ENCODE measurements at regions not wholly inside any gene's neighbourhood (a gene's known extent, or its start where the extent isn't known, plus 50 kb on each side); places are given as distances from the start of the nearest gene placed in this dataset.
"Not testable (repeated sequence)": the region's sequence is repeated elsewhere in the genome, so short reads cannot be mapped to it uniquely, and the experiment has no call there.

DNA sequence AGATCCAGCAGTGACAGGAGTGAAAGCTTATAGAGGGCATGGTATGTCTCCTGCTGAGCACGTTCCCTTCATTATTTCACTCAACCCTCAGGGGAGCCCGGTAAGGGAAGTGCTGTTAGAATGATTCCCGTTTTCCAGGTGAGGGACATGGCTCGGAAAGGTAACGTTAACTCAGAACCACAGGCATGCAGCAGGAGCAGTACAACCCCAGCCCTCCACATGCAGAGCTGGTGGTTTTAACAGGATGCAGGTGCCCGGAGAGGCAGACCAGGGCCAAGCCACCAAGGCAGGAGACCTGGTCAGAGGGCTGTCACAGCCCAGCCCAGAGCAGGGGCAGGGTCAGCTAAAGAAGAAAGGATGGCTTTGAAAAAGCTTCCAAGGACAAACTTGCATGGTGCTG lies 268.5 kb downstream of the SH3BP4 start:
- DNase-seq = no peak

DNA sequence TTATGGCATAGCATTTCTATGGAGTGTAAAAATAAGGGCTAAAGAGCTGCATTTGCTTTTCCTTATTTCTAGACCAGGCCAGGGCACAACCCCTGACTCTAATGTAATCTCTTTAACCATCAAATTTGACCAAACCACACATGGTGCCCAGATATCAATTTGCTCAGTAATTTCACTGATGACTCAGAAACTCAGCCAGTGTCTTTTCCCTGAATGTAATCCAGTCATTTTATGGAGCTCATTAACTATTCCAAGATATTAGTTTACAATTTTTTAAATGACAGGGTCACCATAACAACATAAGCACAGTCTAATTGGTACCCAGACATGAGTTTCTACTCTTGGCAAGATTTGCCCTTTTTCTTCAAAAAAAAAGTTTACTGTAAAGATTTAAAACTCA lies 270.8 kb upstream of the AGAP1 start:
- no peak for DNase-seq

DNA sequence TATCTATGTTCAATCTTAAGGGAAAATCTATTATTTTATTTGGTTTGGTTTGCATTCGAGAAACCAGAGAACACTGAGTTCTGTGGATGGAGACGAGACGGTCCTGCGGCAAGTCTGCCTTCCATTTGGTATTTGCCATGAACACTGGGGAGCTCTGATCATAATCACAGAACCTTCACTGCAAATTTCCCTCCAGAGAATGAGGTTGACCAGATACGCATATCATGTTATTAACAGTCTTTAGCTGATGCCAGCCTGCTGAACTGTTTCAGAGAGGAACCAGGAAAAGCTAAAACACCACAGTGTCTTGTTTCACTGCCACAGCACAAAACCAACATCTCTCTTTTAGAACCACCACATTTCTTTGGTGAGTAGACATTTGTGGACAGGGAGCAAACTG lies 269.4 kb upstream of the AGAP1 start:
- DNase-seq = no peak

DNA sequence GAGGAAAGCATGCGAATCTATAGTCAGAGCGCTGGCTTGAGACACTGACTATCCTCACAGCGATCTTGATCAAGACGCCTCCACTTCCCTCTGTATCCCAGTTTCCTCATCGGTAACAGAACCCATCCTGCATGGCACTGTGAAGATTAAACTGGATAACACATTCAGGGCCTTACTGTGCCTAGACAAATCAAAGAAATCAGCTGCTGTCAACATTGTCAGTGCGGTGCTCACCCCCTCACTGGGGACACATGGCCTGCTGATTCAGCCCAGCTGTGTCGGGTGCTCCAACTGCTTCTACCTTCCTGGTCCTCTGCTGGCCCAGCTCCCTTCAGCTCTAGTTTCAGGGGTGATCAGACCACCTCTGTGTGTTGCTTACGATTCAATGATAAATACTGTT lies 268.6 kb upstream of the AGAP1 start:
- DNase-seq = no peak

DNA sequence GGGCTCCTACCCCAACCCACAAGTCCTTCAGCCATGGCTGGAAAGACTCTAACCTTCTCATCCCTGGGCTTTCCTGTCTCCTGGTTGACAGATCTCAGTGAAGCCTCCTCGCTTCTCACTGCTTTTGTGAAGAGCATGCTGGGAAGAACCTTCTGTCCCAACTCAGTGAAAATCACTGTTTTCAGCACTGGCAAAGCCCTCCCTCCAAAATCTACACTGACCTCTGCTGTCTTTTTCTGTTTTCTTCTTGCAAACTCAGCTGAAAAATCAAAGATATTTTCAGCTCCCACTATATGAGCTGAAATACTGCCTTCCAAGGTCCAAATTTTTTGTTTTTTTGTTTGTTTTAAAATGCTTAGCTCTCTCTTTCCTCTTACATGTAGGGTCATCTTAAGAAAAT lies 266.3 kb upstream of the AGAP1 start:
- DNase-seq = no peak

DNA sequence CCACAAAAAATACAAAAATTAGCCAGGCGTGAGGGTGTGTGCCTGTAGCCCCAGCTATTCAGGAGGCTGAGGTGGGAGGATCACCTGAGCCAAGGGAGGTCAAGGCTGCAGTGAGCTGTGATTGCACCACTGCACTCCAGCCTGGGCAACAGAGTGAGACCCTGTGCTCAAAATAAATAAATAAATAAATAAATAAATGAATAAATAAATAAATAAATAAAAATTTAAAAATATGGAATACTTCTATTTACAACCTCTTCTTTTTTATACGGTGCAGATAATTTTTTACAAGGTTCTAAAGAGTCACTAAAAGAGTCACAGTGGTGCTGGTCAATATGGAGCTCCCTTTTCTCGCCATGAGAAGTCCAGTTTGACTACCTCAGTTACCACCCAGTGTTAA lies 265.4 kb upstream of the AGAP1 start:
- not testable (repeated sequence) for DNase-seq

DNA sequence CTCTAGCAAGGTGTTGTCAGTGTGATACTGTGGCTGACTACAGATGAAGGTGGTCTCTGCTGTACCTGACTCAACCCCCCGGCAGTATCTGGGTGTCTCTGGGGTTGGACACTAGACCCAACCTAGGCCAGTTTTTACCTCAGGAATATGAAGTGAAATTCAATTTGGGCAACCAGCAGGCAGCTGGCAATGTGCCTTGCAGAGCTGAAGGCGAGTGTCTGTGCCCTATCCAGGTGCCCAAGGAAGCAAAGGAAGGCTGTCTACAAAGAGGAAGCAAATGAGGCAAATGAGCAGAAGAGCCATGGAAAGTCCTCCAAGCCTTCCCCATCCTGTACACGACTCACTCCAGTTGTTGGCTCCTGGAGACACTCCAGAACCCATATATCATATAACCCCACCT lies 264.6 kb upstream of the AGAP1 start:
- no peak for DNase-seq

DNA sequence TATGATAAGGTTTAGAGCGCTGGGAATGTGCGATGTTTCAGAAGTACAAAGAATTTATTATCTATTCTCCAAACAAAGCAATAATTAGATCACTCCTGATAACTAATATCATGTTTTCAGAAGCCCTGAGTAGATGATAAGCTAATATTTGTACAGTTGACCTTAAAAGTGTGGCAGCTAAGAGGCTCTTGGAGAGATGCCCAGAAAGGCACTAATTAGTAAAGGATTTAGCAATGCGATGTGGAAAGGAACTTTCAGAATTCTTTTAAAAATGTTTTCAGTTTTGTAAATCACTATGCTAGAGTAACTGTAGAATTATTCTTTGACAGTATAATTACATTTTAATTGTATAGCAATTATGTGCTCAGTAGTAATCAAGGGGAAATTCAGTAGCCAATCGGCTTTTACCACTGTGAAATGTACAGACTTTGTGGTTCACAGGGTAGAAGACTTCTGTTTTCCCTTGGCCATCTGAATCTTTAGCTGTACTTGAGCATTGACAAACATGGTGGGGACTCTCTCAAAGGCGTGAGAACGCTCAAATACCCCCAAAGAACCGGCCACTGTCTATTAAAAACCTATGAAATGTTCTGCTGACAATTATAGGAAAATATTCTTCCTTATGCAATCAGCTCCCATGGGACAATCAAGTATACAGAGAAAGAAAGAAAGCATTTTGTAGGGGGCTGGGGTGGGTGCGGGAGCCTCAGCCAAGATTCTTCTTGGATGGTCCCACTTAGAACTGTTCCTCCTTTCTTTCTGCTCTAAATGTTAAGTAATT lies 262.8 kb upstream of the AGAP1 start:
- no peak for DNase-seq

DNA sequence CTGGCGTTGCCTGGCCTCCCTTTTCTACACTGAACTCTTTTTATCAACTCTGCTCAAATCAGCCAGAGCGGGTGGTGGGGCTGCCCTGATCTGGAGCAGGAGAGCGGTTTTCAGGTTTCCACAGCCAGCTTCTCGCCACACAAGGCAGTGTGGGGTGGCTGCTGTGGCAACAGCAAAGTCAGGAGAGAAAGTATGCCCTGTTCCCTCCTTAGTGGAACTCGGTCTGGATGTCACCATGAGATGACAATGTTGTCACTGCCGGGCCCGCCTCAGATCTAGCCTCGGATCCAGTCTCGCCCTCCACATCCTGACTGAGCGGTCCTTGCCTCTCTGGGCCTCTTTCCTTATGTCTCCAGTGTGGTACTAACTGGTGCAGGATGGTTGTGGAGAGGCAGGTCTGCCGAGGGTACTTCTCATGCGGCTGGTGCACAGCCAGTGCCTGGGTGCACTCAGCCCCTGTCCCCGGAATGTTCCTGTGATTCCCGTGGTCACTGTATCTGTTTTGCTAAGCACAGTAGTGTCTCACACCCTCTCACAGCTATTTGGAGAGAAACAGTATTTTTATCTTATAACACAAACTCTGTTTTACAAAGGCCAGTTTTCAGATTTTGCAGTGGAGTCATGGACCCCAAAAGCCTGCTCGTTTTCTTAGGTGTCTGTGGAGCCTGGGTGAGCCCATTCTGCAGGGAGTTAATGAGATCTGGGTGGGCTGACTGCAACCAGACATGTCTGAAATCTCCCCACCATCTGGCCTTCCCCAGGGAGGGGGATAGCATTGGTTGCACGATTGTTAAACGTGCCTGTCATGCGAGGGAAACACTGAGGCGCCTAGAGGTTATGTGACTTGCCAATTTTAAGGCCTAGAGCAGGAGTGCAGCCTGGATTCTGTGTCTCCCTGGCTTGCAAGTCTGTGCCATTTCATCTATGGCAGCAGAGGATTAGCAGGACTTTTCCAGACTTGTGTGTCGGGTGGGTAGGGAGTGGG lies 261.1 kb upstream of the AGAP1 start:
- no peak for DNase-seq

DNA sequence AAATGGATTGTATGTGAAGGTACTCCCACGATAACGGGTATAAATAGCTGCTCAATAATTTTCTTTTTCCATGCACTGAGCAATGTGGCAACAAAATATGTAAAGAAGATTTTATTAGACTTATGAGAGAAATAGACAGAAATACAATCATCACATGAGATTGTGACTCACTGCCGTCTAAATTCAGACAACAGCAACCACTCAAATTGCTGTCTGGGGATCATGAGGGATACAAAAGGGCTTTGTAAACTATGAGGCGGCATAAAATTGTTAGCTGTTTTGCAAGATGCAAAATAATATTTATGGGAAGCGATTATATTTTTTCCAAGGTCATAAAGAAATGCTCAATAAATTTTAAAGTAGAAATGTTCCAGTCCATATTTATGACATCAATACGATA lies 259.1 kb upstream of the AGAP1 start:
- DNase-seq = no peak

DNA sequence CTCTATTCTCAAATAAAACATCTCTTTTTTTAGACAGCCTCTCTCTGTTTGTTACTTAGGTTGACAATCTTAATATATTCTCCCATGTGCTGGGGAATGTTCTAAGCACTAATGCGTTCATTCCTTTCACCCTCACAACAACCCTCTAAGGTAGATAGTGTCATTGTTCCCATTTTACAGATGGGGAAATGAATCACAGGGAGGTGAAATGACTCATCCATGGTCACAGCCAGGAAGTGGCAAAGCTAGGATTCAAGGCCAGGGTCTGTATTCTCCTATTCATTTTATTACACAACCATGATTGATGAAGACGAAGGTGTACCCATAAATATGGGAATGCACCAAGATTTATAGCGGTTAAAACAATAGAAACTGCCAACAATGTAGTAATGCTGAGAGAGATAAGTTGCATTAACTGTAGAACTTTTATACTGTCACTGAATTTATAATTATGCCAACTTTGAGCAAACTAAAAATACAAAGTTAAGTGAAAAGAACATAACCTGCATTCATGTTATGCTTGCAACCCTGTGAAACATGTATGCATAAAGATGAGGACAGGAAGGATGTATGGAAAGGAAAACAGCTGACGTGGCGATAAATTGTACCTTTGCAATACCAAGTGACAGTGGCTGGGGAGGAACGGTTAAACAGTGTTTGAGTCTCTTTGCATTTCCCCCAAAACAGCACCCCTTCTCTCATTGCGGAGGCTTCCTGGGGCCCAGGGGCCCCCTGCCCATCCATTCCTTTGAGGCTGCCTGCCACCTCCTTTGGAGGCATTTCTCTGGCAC lies 257.7 kb upstream of the AGAP1 start:
- no peak for DNase-seq

DNA sequence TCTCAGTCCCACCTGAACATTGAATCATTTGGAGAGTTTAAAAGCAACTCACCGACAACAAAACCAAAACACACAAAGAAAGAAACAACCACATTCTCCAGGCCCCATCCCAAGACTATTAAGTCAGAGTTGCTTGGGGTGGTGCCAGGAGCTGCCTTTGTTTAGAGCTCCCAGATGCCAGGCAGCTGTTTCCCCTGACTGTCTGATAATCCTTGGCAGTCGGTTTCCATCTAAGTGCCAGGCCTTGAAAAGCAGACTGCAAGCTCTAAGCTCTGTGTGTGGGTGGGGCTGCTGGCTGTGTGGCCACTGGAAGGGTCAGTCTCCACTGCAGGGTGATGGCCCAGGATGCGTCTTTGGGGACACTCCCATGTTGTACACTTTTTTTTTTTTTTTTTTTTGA lies 255.3 kb upstream of the AGAP1 start:
- no peak for DNase-seq

DNA sequence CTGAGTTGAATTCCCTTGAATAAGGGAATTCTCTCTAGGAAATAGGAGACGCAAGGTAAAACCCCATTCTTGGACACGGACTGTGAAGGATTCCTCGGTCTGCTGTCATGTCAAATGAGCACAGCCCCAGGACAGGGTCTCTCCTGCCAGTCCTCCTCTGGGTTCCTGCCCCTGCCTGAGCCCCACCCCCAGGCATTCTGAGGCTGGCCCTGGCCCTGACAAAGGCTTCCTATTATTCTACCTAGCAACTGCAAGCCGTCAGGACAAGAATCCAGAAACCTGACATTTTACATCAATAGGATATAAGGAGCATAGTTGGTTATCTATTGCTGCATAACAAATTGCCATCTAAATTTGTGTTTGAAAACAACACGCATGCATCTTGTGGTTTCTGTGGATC lies 253.3 kb upstream of the AGAP1 start:
- no peak for DNase-seq

DNA sequence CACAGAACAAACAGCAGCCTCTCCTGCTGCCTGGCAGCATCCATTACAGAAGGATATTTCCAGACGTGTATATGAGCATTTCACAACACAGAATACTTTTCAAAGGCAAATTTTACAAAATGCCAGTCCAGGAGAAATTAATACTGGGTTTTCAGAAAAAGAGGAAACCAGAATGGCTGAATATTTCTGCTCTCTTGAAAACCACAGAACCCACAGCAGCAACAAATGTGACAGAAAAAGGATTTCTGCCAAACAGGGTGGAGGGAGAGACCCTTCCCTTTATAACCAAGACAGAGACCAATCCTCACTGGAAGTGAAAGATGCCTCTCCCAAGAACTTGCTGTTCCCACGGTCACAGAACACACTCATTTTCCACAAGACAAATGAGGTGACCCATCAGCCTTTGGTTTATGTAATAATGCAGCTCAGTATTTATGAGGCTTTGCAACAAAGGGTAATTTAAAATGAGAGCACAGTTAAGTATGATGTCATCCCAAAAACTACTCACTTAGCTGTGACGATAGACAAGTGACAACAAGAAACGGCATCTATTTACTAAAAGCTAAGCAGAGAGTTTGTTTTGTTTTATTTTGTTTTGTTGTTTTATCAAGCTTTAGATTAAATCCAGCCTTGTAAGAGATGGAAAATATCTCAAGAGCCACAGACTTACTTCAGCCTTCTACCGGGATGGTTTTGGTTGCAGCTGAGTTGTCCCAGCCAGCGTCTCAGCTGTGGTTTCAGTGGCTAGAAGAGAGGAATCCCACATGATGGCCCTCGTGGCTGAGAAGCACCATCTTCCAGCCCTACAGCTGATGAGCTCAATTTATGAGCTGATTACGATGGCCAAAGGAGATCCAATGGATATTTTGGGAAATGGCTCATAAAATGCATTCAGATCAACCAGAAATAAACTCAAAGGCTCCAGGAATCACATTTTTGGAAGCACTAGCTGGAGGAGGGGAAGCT lies 249.3 kb upstream of the AGAP1 start:
- no peak for DNase-seq

DNA sequence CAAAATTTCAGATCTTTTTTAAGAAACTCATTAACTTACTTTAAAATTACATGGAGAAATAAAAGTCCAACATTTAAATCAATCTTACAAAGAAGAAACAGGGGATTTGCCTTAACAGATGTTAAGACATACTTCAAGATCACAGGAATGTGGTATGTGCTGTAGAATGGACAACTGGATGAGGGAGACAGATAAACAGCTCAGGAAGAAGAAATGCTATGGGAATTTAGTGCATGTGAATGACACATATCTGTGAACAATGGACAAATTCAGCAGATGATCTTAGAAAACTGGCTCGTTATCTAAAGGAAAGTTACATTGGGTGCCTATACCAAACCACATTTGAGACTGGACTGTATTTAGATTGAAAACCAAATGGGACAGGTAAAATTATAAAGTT lies 246.8 kb upstream of the AGAP1 start:
- no peak for DNase-seq

DNA sequence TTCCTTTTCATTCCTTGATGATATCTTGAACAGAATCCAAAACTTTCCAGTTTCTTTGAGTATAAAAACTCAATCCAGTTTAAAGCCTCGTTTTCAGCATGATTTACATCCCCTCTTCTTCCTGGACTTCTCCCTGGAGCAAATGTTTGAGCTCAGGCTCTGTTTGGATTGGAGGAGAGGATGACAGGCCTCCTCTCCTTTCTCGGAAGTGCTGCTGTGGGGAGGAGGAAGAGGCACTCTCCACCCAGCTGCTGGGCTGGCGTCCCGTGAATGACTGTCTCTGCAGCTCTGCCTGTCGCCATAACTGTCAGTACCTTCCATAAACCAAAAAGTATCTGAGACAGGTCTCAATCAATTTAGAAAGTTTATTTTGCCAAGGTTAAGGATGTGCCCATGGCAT lies 238.2 kb upstream of the AGAP1 start:
- no peak for DNase-seq

DNA sequence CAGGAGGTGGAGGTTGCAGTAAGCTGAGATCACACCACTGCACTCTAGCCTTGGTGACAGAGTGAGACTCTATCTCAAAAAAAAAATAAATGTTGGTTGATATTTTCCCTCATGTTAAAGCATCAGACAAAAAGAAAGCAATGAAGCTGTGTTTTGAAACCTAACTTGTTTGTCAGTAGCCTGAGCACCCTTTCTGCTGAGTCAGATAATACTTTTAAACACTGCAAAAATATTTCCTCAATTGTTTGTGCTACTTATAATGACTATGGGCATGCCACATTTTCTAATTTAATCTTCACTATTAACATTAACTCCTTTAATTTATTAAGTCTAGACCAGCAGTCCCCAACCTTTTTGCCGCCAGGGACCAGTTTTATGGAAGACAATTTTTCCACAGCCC lies 236.3 kb upstream of the AGAP1 start:
- no peak for DNase-seq

DNA sequence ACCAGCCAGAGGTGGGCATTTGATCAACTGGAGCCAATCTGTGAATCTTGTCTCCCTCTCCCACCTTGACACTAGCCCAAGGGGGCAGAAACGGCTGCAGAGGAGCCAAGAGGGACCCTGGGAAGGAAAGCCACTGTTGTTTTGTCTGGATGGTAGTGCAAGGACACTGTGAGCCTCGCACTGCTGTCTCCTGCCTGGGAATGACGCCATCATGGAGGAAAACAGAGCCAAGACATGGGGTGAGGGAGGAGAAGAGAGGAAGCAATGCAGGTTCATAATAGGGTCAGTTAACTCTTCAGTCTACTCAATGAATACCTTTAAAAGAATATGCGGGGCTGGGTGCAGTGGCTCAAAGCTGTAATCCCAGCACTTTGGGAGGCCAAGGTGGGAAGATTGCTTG lies 231.1 kb upstream of the AGAP1 start:
- DNase-seq = no peak

DNA sequence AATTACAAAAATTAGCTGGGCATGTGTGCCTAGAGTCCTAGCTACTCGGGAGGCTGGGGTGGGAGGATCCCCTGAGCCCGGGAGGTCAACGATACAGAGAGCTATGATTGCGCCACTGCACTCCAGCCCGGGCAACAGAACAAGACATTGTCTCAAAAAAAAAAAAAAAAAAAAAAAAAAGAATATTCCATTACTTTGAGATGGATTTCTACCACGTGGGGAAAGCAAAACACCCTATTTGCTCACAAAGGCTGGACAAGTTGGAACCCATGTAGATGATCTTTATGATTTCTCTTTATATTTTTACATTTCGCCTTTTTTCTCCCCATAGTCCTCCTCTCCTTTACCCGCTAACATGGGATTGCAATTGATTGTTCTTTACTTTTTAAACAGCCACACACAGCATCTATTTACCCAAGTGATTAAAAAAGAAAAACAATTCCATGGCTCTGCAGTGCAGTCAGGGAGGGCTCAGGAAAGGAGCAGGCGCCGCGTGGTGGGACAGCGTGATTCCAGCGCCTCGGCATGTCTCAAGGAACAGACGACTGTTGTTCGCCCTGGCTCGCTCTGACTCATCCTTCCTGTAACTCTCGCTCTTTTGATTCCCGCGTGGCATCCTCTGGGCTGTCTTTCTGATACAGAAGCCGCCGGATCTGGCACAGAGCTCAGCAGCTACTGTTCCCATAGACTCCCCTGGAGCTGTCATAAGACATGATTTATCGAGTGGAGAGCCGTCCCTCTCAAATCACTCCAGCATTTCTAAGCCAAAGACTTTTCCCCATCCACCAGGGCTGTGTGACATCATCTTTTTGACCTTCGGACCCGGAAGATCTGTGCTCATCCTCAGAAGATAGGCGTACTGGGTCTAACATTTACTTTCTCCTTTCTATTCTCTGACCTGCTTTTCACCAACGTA lies 230.4 kb upstream of the AGAP1 start:
- no peak for DNase-seq

DNA sequence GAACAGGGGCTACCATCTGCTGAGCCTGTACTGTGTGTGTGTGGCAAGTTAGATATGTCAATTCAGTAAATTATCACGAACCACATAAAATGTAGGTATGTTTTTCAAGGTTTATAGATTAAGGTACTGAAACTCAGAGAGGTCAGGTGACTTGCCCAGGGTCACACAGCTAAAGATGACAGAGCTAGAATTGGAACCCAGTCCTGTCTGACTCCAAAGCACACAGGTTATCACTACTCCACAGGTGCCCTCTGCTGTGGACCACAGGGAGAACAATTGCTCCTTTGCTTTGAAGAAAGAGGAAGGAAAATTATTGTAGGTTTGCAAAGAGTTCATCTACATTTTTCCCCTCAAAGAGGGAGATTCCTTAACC lies 229.7 kb upstream of the AGAP1 start:
- no peak for DNase-seq

DNA sequence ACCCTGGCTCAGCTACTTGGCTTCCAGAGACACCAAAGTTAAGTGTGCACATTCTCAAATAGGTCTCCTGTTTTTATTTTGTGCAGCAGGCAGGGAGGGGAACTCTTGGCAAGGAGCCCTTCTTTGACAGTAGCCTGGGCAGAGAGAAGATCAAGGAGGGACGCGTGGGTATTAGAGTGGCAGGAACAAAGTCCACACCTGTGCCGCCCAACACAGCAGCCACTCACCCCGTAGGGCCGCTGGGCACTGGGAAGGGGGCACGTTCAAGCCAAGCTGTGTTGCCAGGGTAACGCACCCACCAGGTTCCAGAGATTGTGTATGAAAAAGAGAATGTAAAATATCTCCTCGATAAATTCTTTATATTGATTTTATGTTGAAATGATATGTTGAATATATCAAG lies 229.3 kb upstream of the AGAP1 start:
- no peak for DNase-seq
